SIG-M5 treated with dmso at 0.1 percent for 504 hours (cell line): ENCODE measurements at regions not wholly inside any gene's neighbourhood (a gene's known extent, or its start where the extent isn't known, plus 50 kb on each side); places are given as distances from the start of the nearest gene placed in this dataset.

Experiments used
- DNase-seq: peaks from one replicate; lab custom pipeline; 2025; ENCODE audit not compliant: unreplicated experiment; lab: John Stamatoyannopoulos, UW

GRCh38 chr4:112845386-112845785, 204.1 kb upstream of the ANK2 start:
- DNase-seq, result no peak

GRCh38 chr4:112847045-112847444, 202.4 kb upstream of the ANK2 start:
- no peak for DNase-seq

- no peak for DNase-seq
These were observed 201.7 kb upstream of the ANK2 start for GRCh38 chr4:112847781-112848180.

GRCh38 chr4:112848911-112849310, 200.5 kb upstream of the ANK2 start:
- no peak for DNase-seq

- DNase-seq, result no peak
These were observed 196.9 kb upstream of the ANK2 start for GRCh38 chr4:112852601-112853000.

GRCh38 chr4:112853662-112854256, 195.7 kb upstream of the ANK2 start:
- DNase-seq, result no peak

- DNase-seq, result no peak
These were observed 195.0 kb upstream of the ANK2 start for GRCh38 chr4:112854420-112854819.

- no peak for DNase-seq
These were observed 194.4 kb upstream of the ANK2 start for GRCh38 chr4:112855058-112855457.

GRCh38 chr4:112857461-112857860, 192.0 kb upstream of the ANK2 start:
- no peak for DNase-seq

- no peak for DNase-seq
These were observed 190.7 kb upstream of the ANK2 start for GRCh38 chr4:112858751-112859150.

GRCh38 chr4:112859456-112860184, 189.8 kb upstream of the ANK2 start:
- DNase-seq, result no peak

GRCh38 chr4:112860830-112861690, 188.4 kb upstream of the ANK2 start:
- DNase-seq, result no peak

GRCh38 chr4:112861691-112862674, 187.5 kb upstream of the ANK2 start:
- no peak for DNase-seq

GRCh38 chr4:112865443-112865842, 184.0 kb upstream of the ANK2 start:
- DNase-seq, result no peak

- no peak for DNase-seq
These were observed 173.1 kb upstream of the ANK2 start for GRCh38 chr4:112876316-112876715.

- DNase-seq, result no peak
These were observed 167.6 kb upstream of the ANK2 start for GRCh38 chr4:112881842-112882241.

GRCh38 chr4:112882286-112882685, 167.2 kb upstream of the ANK2 start:
- DNase-seq, result no peak

- no peak for DNase-seq
These were observed 165.0 kb upstream of the ANK2 start for GRCh38 chr4:112884406-112884805.

GRCh38 chr4:112885897-112886296, 163.6 kb upstream of the ANK2 start:
- no peak for DNase-seq

GRCh38 chr4:112888622-112889021, 160.8 kb upstream of the ANK2 start:
- no peak for DNase-seq

GRCh38 chr4:112889199-112889598, 160.3 kb upstream of the ANK2 start:
- DNase-seq, result no peak
